Stimulated activated CD4-positive, alpha-beta T cell treated with anti-CD3 and anti-CD28 coated beads, Interleukin-1b, Interleukin-23, amount 100 ng/mL, for 1 hour (primary cell): ENCODE measurements at regions not wholly inside any gene's neighbourhood (a gene's known extent, or its start where the extent isn't known, plus 50 kb on each side); places are given as distances from the start of the nearest gene placed in this dataset.
"Not testable (repeated sequence)": the region's sequence is repeated elsewhere in the genome, so short reads cannot be mapped to it uniquely, and the experiment has no call there.

Experiments used
- DNase-seq, 2 donors: peaks; one replicate each; pipeline ENCODE4 v3.0.0-alpha.2; 2020; ENCODE audit warnings: low read depth in 2 of 2

DNA sequence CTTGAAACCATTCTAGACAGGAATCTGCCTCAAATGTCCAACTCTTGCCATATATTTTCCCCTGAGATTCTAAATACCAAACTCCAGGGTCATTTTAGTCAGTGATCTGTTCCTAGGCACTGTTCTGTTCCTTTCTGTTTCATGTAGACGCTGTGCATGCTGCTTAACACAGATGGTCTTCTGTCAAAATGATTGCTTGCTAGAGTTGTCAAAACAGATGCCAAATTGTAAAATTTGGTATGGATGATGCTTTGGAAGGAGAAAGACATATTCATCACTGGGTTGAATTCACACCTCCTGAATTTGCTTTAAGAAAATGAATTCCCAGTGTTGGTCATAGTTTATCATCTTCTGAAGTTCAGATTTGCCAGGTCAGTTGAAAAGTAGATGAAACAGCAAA lies 425.9 kb downstream of the ETS1 start:
- no peak for DNase-seq

DNA sequence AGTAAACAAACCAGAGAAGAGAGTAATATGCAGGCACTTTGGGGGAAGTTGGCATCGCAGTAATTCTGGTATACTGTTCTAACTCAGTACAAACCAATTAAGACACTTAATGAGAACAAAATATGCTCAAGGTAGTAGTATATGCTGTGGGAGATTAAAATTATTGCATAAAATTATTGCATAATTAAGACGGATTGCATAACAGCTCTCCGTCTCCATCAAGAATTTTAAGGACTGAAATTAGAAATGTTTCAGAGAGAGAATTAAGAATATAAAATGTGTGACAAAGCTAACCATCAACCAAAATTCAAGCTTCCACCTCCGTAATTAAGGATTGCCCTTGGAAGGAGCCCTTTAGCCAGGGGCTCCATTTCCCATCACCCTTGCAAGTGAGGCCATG lies 428.5 kb downstream of the ETS1 start:
- no peak for DNase-seq

DNA sequence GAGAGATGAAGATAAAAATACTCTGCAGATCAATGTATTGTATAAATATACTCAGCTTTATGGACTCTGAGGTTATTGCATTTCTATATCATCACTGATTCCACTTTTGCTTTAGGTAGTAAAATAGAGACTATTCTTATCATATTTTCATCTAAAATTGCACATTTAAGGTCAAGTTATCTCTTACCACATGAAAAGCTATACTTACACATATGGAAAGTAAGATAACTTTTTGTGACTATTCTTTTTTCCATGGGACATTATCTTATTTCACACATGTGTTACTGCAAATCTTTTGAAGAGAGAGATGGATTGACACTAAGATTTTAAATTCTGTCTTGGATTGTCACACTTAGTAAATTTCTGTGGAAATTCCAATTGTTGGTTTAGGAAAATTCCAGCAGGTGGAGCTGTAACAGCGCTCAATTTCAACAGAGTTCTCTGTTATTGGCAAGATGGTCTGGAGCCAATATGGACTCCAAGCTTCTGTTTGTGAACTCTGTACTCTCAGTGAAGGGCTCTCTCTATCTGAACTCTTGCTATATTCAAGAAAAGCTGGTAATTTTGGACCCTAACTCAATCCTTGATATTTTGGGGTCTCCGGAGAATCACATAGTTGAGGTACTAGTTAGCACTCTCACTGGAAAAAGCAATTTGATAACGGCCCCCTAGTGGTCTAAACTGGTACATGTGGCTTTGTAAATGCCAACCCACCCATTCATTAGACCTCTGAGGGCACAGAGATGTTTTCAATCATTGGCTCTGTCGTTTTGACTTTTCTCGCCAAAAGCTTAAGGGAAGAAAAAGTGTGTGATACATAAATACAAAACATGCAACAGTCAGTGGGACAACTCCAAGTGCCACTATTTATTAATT lies 429.7 kb downstream of the ETS1 start:
- DNase-seq: peak; percentile 11 to 29

DNA sequence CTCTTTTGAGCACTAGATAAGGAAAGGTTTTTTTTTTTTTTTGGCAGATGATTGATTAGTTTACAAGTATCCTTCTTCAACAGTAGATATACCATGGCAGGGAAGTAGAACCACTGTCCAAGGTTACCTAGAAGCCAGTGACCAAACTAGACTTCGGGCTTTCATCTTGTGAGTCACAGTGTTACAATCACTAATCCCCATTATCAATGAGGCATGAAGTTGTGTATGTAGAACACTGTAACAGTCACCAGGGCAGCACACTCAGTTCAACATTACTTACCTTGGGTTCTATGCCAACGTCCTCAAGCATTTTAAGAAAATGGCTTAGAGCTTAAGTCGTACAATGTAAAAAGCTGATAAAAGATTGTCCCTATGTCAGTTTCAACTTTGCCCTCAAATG lies 430.9 kb downstream of the ETS1 start:
- DNase-seq: no peak

GRCh38 chr11:128155590-128155989 lies 431.8 kb downstream of the ETS1 start:
- no peak for DNase-seq

GRCh38 chr11:128153697-128154048 lies 433.7 kb downstream of the ETS1 start:
- DNase-seq: no peak

DNA sequence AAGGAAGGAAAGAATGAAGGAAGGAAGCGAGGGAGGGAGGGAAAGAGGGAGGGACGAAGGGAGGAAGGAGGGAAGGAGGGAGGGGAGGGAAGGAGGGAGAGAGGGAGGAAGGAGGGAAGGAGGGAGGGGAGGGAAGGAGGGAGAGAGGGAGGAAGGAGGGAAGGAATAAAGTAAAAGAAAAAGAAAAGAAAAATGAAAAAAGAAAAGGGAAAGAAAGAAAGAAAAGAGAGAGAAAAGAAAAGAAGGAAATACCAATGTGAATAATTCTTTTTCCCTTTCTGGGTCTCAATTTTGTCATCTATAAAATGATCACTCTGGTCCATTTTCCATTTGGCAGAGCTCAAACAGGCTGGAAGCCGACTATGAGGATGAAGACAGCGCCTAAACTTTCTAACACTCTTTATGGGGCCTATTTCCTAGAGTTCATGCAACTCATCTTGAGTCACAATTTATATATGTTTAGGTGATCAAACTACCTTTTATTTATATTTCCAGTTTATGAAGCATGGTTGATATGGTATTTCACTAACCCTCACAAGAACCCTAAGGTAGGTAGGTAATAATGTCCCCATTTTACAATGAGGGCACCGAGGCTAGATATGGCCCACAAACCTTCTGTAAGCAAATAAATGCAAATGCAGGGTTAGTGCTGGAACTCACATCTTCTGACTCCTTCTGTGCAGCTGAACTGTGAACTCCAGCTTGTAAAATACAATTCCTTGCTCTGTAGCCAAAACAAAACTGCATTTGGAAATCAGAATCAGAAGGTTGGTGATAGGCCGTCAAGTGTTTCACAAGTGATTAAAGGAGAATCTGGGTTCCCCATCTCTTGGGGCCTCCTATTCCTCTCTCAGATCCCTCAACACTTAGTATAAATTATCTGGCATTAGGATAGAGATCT lies 434.3 kb downstream of the ETS1 start:
- no peak for DNase-seq

- no peak for DNase-seq
Observed at GRCh38 chr11:128151780-128152179, 435.6 kb downstream of the ETS1 start.

- no peak for DNase-seq
Observed at GRCh38 chr11:128151338-128151737, 436.0 kb downstream of the ETS1 start.

DNA sequence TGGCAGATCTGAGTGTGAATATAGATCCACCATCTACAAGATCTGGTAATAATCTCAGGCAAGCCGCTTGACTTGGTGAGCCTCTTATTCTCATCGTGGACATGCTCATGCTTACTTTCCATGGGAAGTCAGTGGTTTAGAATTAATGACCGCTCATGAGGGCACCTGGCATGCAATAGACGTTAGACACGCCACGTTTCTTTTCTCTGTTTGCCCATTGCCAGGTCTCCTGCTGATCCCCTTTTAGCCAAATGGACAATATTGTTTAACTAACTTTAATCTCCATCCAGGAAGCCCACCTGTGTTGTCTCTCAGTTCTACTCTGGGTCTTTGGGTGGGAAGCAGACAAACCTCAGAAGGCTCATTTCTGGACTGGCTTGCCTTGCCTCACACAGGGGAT lies 439.1 kb downstream of the ETS1 start:
- DNase-seq: no peak

DNA sequence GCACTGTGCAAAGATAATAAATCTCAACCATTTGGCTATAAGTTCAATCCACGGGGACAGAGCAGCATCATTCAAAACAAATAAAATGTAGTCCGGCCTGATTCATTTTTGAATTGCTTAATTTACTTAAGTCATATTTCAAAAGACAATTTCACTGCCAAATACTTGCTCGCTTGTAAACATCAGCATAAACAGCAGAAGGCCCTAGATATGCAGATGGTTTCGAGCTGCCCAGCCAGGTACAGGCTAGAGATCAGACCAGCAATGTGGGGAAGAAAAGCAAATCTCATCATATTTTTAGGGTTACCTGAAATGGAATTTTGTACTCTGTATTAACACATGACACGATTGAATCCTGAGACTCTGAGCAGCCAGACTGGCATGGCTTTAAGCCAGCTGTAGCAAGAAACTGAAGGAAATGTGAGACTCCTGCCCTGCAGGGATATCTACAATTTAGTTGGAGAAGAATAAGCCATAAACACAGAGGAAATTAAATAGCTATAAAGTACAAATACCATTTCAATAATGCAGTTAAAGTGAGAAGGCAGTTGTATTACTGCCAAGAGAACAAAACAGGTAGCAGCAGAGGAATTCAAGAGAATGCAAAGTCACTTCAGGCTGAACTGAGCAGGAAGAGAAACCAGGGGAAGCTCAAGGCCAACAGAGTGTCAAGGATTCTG lies 440.3 kb downstream of the ETS1 start:
- DNase-seq: no peak

DNA sequence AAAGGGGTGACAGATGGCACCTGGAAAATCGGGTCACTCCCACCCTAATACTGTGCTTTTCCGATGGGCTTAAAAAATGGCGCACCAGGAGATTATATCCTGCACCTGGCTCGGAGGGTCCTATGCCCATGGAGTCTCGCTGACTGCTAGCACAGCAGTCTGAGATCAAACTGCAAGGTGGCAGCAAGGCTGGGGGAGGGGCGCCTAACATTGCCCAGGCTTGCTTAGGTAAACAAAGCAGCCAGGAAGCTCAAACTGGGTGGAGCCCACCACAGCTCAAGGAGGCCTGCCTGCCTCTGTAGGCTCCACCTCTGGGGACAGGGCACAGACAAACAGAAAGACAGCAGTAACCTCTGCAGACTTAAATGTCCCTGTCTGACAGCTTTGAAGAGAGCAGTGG lies 447.1 kb downstream of the ETS1 start:
- DNase-seq: not testable (repeated sequence)

- DNase-seq: no peak
Observed at GRCh38 chr11:128135451-128135850, 451.9 kb downstream of the ETS1 start.

- no peak for DNase-seq
Observed at GRCh38 chr11:128133501-128133900, 453.9 kb downstream of the ETS1 start.

- DNase-seq: no peak
Observed at GRCh38 chr11:128130052-128130451, 457.3 kb downstream of the ETS1 start.

DNA sequence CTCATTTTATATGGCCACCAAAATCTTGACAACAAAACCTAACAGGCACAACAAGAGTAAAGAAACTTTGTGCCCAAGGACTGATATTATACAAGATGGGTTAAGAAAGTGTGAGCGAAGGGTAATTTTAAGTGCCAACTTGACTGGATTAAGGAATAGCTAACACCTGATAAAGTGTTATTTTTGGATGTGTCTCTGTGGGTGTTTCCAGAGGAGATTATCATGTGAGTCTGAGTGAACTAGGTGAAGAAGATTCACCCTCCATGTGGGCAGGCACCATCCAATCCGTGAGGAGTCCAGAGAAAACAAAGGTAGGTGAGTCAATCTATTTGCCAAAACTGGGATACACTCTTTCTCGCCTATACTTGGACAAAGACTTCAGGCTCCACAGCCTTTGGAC lies 461.6 kb downstream of the ETS1 start:
- DNase-seq: no peak

GRCh38 chr11:128116885-128117284 lies 470.5 kb downstream of the ETS1 start:
- no peak for DNase-seq

DNA sequence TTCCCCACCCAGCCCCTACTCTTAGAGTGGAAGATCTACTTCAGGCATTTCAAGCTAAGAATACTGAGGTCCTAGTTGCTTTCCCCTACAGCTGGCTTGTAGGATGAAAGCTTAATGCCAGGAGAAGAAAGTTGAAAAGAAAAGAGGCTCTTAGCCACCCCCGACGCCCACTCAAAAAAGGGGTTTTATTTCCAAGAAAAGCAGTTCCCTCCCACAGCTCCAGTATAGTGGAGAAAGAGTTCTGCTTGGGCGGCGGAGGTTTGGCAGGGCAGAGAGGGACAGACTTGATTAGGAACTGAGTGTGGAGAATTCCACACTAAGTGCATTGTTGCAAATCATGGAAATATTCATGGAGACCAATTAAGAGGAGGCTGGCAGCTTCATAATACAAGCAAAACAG lies 470.9 kb downstream of the ETS1 start:
- no peak for DNase-seq

GRCh38 chr11:128105950-128106349 lies 481.4 kb downstream of the ETS1 start:
- no peak for DNase-seq

DNA sequence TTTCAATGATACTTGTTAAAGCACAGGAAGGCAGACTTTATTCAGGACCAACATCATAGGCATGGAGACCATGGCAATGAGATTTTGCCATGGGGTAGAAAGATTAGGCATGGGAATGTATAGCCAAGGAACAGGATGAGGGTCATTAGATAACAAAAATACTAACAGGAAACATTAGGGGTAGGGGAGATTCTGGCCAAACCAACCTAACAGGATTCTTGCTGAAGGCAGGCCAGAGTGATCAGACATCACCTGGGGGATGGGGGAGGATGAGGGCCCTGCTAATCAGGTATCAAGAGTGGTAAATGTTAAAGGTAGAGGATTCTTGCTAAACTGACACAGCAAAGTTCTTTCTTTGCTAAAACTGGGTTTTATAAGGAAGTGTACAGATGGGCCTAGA lies 481.8 kb downstream of the ETS1 start:
- no peak for DNase-seq

- no peak for DNase-seq
Observed at GRCh38 chr11:128103278-128103873, 484.0 kb downstream of the ETS1 start.

DNA sequence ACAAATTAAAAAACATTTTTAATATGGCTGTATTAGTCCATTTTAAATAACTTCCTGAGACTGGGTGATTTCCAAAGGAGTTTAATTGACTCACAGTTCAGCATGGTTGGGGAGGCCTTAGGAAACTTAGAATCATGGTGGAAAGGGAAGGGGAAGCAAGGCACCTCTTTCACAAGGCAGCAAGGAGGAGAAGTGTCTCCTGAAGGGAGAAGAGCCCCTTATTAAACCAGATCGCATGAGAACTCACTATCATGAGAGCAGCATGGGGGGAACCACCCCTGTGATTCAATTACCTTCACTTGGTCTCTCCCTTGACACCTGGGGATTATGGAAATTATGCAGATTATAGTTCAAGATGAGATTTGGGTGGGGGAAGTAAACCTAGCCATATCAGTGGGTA lies 488.6 kb downstream of the ETS1 start:
- DNase-seq: no peak
